SK-N-MC (cell line): ENCODE measurements at regions not wholly inside any gene's neighbourhood (a gene's known extent, or its start where the extent isn't known, plus 50 kb on each side); places are given as distances from the start of the nearest gene placed in this dataset.

Source experiments
- EZH2 ChIP-seq: fragments of 200-600 bp; sonication (generic); IDR thresholded peaks from one replicate; pipeline ENCODE4 v1.6.1; 2017; ENCODE audit warnings: antibody characterized with exemption
- POLR2AphosphoS5 ChIP-seq: IDR thresholded peaks from 2 replicates; pipeline ENCODE4 v1.6.1; 2012; ENCODE audit warnings: mild to moderate bottlenecking, low read depth, low read length, borderline replicate concordance

GRCh38 chr10:128727114-128727513, 600.9 kb upstream of the MKI67 start:
- TF ChIP-seq EZH2 (no peak), POLR2AphosphoS5 (no peak)
